Neuronal stem cell (in vitro differentiated cells): ENCODE measurements at regions not wholly inside any gene's neighbourhood (a gene's known extent, or its start where the extent isn't known, plus 50 kb on each side); places are given as distances from the start of the nearest gene placed in this dataset.
"Not testable (repeated sequence)": the region's sequence is repeated elsewhere in the genome, so short reads cannot be mapped to it uniquely, and the experiment has no call there.

ENCODE experiments used
- DNase-seq: peaks from one replicate; pipeline ENCODE4 v3.0.0-alpha.2; 2013; ENCODE audit warnings: low spot score
- H2AFZ ChIP-seq: one replicate; pipeline ENCODE4 v1.6.1; 2013; ENCODE audit warnings: mild to moderate bottlenecking, low read length, inconsistent platforms
- H2AK5ac ChIP-seq: 2 replicates; pipeline ENCODE4 v1.6.1; 2013; ENCODE audit warnings: low read depth, mild to moderate bottlenecking, inconsistent platforms, low read length, moderate library complexity, mixed read lengths
- H2BK120ac ChIP-seq: 2 replicates; pipeline ENCODE4 v1.6.1; 2013; ENCODE audit warnings: low read depth, mild to moderate bottlenecking, inconsistent platforms, low read length, moderate library complexity, mixed read lengths
- H2BK12ac ChIP-seq: one replicate; pipeline ENCODE4 v1.6.1; 2013; ENCODE audit warnings: low read length, inconsistent platforms
- H2BK15ac ChIP-seq: 2 replicates; pipeline ENCODE4 v1.6.1; 2013; ENCODE audit warnings: mild to moderate bottlenecking, low read length, inconsistent platforms, mixed read lengths
- H2BK5ac ChIP-seq: one replicate; pipeline ENCODE4 v1.6.1; 2013; ENCODE audit warnings: inconsistent platforms, mild to moderate bottlenecking, low read length, moderate library complexity
- H3K14ac ChIP-seq: one replicate; pipeline ENCODE4 v1.6.1; 2013; ENCODE audit warnings: low read length, inconsistent platforms
- H3K18ac ChIP-seq: 2 replicates; pipeline ENCODE4 v1.6.1; 2013; ENCODE audit warnings: low read length, inconsistent platforms
- H3K23ac ChIP-seq: 2 replicates; pipeline ENCODE4 v1.6.1; 2013; ENCODE audit warnings: low read depth, mild to moderate bottlenecking, mixed read lengths, low read length, inconsistent platforms; ENCODE audit not compliant: poor library complexity
- H3K27ac ChIP-seq: replicated peaks from 3 replicates; pipeline ENCODE4 v1.5.1; 2013; ENCODE audit warnings: low read length, inconsistent platforms
- H3K27me3 ChIP-seq, 3 experiments: 2 replicates each; pipeline ENCODE4 v1.6.1; 2013; ENCODE audit warnings: low read length in 3 of 3, mild to moderate bottlenecking in 2 of 3, inconsistent platforms in 1 of 3, low read depth in 1 of 3, mixed read lengths in 1 of 3, moderate library complexity in 1 of 3; ENCODE audit not compliant: control insufficient read depth in 3 of 3, insufficient read depth in 3 of 3
- H3K36me3 ChIP-seq, 2 donors: replicated peaks in 1 of 2; 2 replicates each; pipeline ENCODE4 v1.6.1; 2013; ENCODE audit warnings: low read length in 2 of 2; ENCODE audit not compliant: control insufficient read depth in 2 of 2, insufficient read depth in 2 of 2
- H3K4ac ChIP-seq: 2 replicates; pipeline ENCODE4 v1.6.1; 2013; ENCODE audit warnings: inconsistent platforms, mild to moderate bottlenecking, low read length, moderate library complexity
- H3K4me1 ChIP-seq, 2 donors: 1 replicate in 1 of 2; 2 replicates in 1 of 2; pipeline ENCODE4 v1.6.1; 2013; ENCODE audit warnings: low read length in 2 of 2, low read depth in 1 of 2; ENCODE audit not compliant: control insufficient read depth in 2 of 2, insufficient read depth in 1 of 2
- H3K4me2 ChIP-seq: one replicate; pipeline ENCODE4 v1.6.1; 2013; ENCODE audit warnings: mild to moderate bottlenecking, low read length, inconsistent platforms; ENCODE audit not compliant: insufficient read depth, poor library complexity, severe bottlenecking
- H3K4me3 ChIP-seq, 2 donors: 2 replicates each; pipeline ENCODE4 v1.5.1; 2013; ENCODE audit warnings: low read length in 2 of 2, mild to moderate bottlenecking in 2 of 2, inconsistent platforms in 1 of 2, moderate library complexity in 1 of 2
- H3K79me1 ChIP-seq: one replicate; pipeline ENCODE4 v1.6.1; 2013; ENCODE audit warnings: low read depth, mild to moderate bottlenecking, inconsistent platforms, low read length, moderate library complexity
- H3K9ac ChIP-seq: one replicate; pipeline ENCODE4 v1.6.1; 2013; ENCODE audit warnings: mild to moderate bottlenecking, low read depth, low read length, inconsistent platforms; ENCODE audit not compliant: poor library complexity
- H3K9me3 ChIP-seq, 2 donors: replicated peaks in 1 of 2; 2 replicates each; pipeline versions ENCODE3 to v1.6.1; 2013; ENCODE audit warnings: low read length in 2 of 2, mild to moderate bottlenecking in 2 of 2, inconsistent platforms in 1 of 2, low read depth in 1 of 2, mixed read lengths in 1 of 2, moderate library complexity in 1 of 2; ENCODE audit not compliant: control insufficient read depth in 2 of 2, insufficient read depth in 1 of 2
- H4K8ac ChIP-seq: one replicate; pipeline ENCODE4 v1.6.1; 2013; ENCODE audit warnings: low read depth, mild to moderate bottlenecking, inconsistent platforms, low read length, moderate library complexity
- H4K91ac ChIP-seq: one replicate; pipeline ENCODE4 v1.6.1; 2013; ENCODE audit warnings: low read length, low read depth, mild to moderate bottlenecking, inconsistent platforms; ENCODE audit not compliant: poor library complexity
- WGBS, 2 donors: extraction: QIAGEN DNeasy Blood & Tissue Kit; methylation state at CpG; one replicate each; pipeline ENCODE4 v1.1.7; 2013; ENCODE audit warnings: missing lambda C conversion rate in 2 of 2, mixed read lengths in 1 of 2; ENCODE audit not compliant: insufficient read length in 2 of 2, insufficient replicate concordance in 1 of 2; ENCODE audit errors: extremely low coverage in 2 of 2; 5-methylcytosine and 5-hydroxymethylcytosine counted together

GRCh38 chr7:119647286-119647685 lies 625.7 kb upstream of the KCND2 start:
- no peak for DNase-seq
- no peaks in the 10 kb centered on the region for H3K36me3 ChIP-seq
- H3K9me3 ChIP-seq = no peaks in the 10 kb centered on the region
- no peak overlapping the region for H3K14ac ChIP-seq
- H3K4me3 ChIP-seq = no peak overlapping the region
- H2BK12ac ChIP-seq = no peak overlapping the region
- no peak overlapping the region for H2BK5ac ChIP-seq
- no peak overlapping the region for H4K8ac ChIP-seq
- H3K79me1 ChIP-seq = no peaks in the 10 kb centered on the region
- no peak overlapping the region for H2BK15ac ChIP-seq
- H3K9ac ChIP-seq = no peak overlapping the region
- no peak overlapping the region for H3K18ac ChIP-seq
- no peak overlapping the region for H2BK120ac ChIP-seq
- H2AFZ ChIP-seq = no peak overlapping the region
- no peak overlapping the region for H3K27ac ChIP-seq
- no peaks in the 10 kb centered on the region for H3K27me3 ChIP-seq
- H2AK5ac ChIP-seq = no peak overlapping the region
- H3K23ac ChIP-seq = no peak overlapping the region
- H4K91ac ChIP-seq = no peak overlapping the region
- no peak overlapping the region for H3K4me2 ChIP-seq
- no peaks in the 10 kb centered on the region for H3K4me1 ChIP-seq
- no CpG with 5 or more reads among the region's 1 CpG for WGBS, 2 donors
- H3K4ac ChIP-seq = no peak overlapping the region

GRCh38 chr7:119648752-119649151 lies 624.2 kb upstream of the KCND2 start:
- not testable (repeated sequence) for H3K4ac ChIP-seq, H4K8ac ChIP-seq, H2AFZ ChIP-seq, H2BK12ac ChIP-seq, H3K4me1 ChIP-seq, H2BK120ac ChIP-seq, H3K27me3 ChIP-seq, H3K36me3 ChIP-seq, H3K4me2 ChIP-seq, DNase-seq, H4K91ac ChIP-seq, H3K27ac ChIP-seq, H3K9me3 ChIP-seq, H2AK5ac ChIP-seq, H3K9ac ChIP-seq, H3K14ac ChIP-seq, H3K4me3 ChIP-seq, H3K79me1 ChIP-seq, H3K18ac ChIP-seq, H2BK15ac ChIP-seq, H2BK5ac ChIP-seq, H3K23ac ChIP-seq
- no CpG with 5 or more reads among the region's 3 CpGs for WGBS, 2 donors

- Histone ChIP-seq H3K27ac (no peak overlapping the region), H3K4me3 (no peak overlapping the region), H3K27me3 (no peaks in the 10 kb centered on the region), H2BK15ac (no peak overlapping the region), H3K14ac (no peak overlapping the region), H3K9ac (no peak overlapping the region), H2BK5ac (no peak overlapping the region), H3K9me3 (no peaks in the 10 kb centered on the region), H2AFZ (no peak overlapping the region), H3K4ac (no peak overlapping the region), H3K79me1 (no peaks in the 10 kb centered on the region), H3K23ac (no peak overlapping the region), H3K4me1 (no peaks in the 10 kb centered on the region), H3K18ac (no peak overlapping the region), H3K4me2 (no peak overlapping the region), H2AK5ac (no peak overlapping the region), H2BK120ac (no peak overlapping the region), H4K91ac (no peak overlapping the region), H4K8ac (no peak overlapping the region), H2BK12ac (no peak overlapping the region), H3K36me3 (no peaks in the 10 kb centered on the region)
- DNase-seq = no peak
- WGBS, 2 donors = no CpG with 5 or more reads among the region's 2 CpGs
Measured at GRCh38 chr7:119660080-119660479, 612.9 kb upstream of the KCND2 start.

GRCh38 chr7:119664601-119665000 lies 608.4 kb upstream of the KCND2 start:
- no CpG with 5 or more reads among the region's 1 CpG for WGBS, 2 donors
- no peak overlapping the region for H3K4me2 ChIP-seq
- H3K9me3 ChIP-seq = no peaks in the 10 kb centered on the region
- H2BK5ac ChIP-seq = no peak overlapping the region
- H3K4me3 ChIP-seq = no peak overlapping the region
- H2AK5ac ChIP-seq = no peak overlapping the region
- H3K4me1 ChIP-seq = no peaks in the 10 kb centered on the region
- H2BK15ac ChIP-seq = no peak overlapping the region
- no peak for DNase-seq
- no peak overlapping the region for H3K9ac ChIP-seq
- H2BK120ac ChIP-seq = no peak overlapping the region
- H2BK12ac ChIP-seq = no peak overlapping the region
- H2AFZ ChIP-seq = no peak overlapping the region
- H4K91ac ChIP-seq = no peak overlapping the region
- no peak overlapping the region for H3K18ac ChIP-seq
- H3K27me3 ChIP-seq = no peaks in the 10 kb centered on the region
- no peaks in the 10 kb centered on the region for H3K79me1 ChIP-seq
- H3K23ac ChIP-seq = no peak overlapping the region
- no peak overlapping the region for H3K27ac ChIP-seq
- H3K14ac ChIP-seq = no peak overlapping the region
- H3K4ac ChIP-seq = no peak overlapping the region
- no peak overlapping the region for H4K8ac ChIP-seq
- no peaks in the 10 kb centered on the region for H3K36me3 ChIP-seq
